DOHH2 (cell line): ENCODE measurements at regions not wholly inside any gene's neighbourhood (a gene's known extent, or its start where the extent isn't known, plus 50 kb on each side); places are given as distances from the start of the nearest gene placed in this dataset.

Experiments
- H3F3A ChIP-seq: fragments of 200-600 bp; sonication (generic), shearing (Covaris generic); 2 replicates; pipeline ENCODE4 v1.6.0; 2016; ENCODE audit warnings: antibody characterized with exemption, mild to moderate bottlenecking; ENCODE audit not compliant: control insufficient read depth, insufficient read depth
- H3K27ac ChIP-seq: fragments of 200-600 bp; sonication (generic); 2 replicates; pipeline ENCODE4 v1.5.1; 2014; ENCODE audit warnings: low read depth, mild to moderate bottlenecking, low read length, moderate library complexity
- H3K27me3 ChIP-seq: fragments of 200-600 bp; sonication (generic); 2 replicates; pipeline ENCODE4 v1.6.1; 2014; ENCODE audit warnings: mild to moderate bottlenecking, low read length, mixed read lengths; ENCODE audit not compliant: control insufficient read depth
- H3K36me3 ChIP-seq: fragments of 200-600 bp; sonication (generic); 2 replicates; pipeline ENCODE4 v1.6.1; 2014; ENCODE audit warnings: mild to moderate bottlenecking, low read length, moderate library complexity, mixed read lengths; ENCODE audit not compliant: control insufficient read depth
- H3K4me1 ChIP-seq: fragments of 200-600 bp; sonication (generic); 2 replicates; pipeline ENCODE4 v1.6.1; 2014; ENCODE audit warnings: mild to moderate bottlenecking, low read length, mixed read lengths; ENCODE audit not compliant: control insufficient read depth
- H3K4me2 ChIP-seq: fragments of 200-600 bp; sonication (generic); 2 replicates; pipeline ENCODE4 v1.6.0; 2014; ENCODE audit warnings: mild to moderate bottlenecking, low read length, moderate library complexity
- H3K4me3 ChIP-seq: fragments of 200-600 bp; sonication (generic); 2 replicates; pipeline ENCODE4 v1.5.1; 2014; ENCODE audit warnings: mild to moderate bottlenecking, low read length, mixed read lengths
- H3K79me2 ChIP-seq: fragments of 200-600 bp; sonication (generic); 2 replicates; pipeline ENCODE4 v1.6.1; 2014; ENCODE audit warnings: mild to moderate bottlenecking, low read length, mixed read lengths; ENCODE audit not compliant: control insufficient read depth
- H3K9me2 ChIP-seq: fragments of 200-600 bp; sonication (generic); replicated peaks from 2 replicates; pipeline ENCODE4 v1.6.1; 2014; ENCODE audit warnings: mild to moderate bottlenecking, low read length, mixed read lengths; ENCODE audit not compliant: control insufficient read depth
- H3K9me3 ChIP-seq: fragments of 200-600 bp; sonication (generic); 2 replicates; pipeline ENCODE4 v1.6.1; 2014; ENCODE audit warnings: antibody characterized with exemption, low read length, mixed read lengths; ENCODE audit not compliant: control insufficient read depth, insufficient read depth
- H4K20me1 ChIP-seq: fragments of 200-600 bp; sonication (generic); 2 replicates; pipeline ENCODE4 v1.6.0; 2014; ENCODE audit warnings: low read depth, mild to moderate bottlenecking, antibody characterized with exemption, low read length, moderate library complexity; ENCODE audit not compliant: control insufficient read depth, insufficient read depth
- EZH2phosphoT487 ChIP-seq: fragments of 200-600 bp; sonication (generic); IDR thresholded peaks from 2 replicates; pipeline ENCODE4 v1.6.1; 2017; ENCODE audit warnings: borderline replicate concordance, mild to moderate bottlenecking, antibody characterized with exemption, low read length, moderate library complexity, mixed read lengths
- TF ChIP-seq, protein P1 (sequence below): fragments of 200-600 bp; sonication (generic); IDR thresholded peaks from one replicate; pipeline ENCODE4 v1.5.1; 2014; ENCODE audit warnings: antibody characterized with exemption, mild to moderate bottlenecking, low read depth, low read length; ENCODE audit not compliant: poor library complexity, severe bottlenecking

GRCh38 chr10:63069318-63069717 is 63.8 kb upstream of the NRBF2 start:
- Histone ChIP-seq H4K20me1 (no peaks in the 10 kb centered on the region), H3K4me2 (no peak overlapping the region), H3K27ac (no peak overlapping the region), H3K9me3 (peaks cover 3% of the 10 kb centered on the region; the same call in 1 of the 2 replicates), H3K9me2 (no peaks in the 10 kb centered on the region), H3K4me1 (no peaks in the 10 kb centered on the region), H3K36me3 (no peaks in the 10 kb centered on the region), H3K27me3 (peaks cover 11% of the 10 kb centered on the region), H3K4me3 (no peak overlapping the region), H3F3A (no peaks in the 10 kb centered on the region), H3K79me2 (no peaks in the 10 kb centered on the region)
- no peak for TF ChIP-seq EZH2phosphoT487
- TF ChIP-seq, protein P1, sequence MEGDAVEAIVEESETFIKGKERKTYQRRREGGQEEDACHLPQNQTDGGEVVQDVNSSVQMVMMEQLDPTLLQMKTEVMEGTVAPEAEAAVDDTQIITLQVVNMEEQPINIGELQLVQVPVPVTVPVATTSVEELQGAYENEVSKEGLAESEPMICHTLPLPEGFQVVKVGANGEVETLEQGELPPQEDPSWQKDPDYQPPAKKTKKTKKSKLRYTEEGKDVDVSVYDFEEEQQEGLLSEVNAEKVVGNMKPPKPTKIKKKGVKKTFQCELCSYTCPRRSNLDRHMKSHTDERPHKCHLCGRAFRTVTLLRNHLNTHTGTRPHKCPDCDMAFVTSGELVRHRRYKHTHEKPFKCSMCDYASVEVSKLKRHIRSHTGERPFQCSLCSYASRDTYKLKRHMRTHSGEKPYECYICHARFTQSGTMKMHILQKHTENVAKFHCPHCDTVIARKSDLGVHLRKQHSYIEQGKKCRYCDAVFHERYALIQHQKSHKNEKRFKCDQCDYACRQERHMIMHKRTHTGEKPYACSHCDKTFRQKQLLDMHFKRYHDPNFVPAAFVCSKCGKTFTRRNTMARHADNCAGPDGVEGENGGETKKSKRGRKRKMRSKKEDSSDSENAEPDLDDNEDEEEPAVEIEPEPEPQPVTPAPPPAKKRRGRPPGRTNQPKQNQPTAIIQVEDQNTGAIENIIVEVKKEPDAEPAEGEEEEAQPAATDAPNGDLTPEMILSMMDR, result no peak

DNA sequence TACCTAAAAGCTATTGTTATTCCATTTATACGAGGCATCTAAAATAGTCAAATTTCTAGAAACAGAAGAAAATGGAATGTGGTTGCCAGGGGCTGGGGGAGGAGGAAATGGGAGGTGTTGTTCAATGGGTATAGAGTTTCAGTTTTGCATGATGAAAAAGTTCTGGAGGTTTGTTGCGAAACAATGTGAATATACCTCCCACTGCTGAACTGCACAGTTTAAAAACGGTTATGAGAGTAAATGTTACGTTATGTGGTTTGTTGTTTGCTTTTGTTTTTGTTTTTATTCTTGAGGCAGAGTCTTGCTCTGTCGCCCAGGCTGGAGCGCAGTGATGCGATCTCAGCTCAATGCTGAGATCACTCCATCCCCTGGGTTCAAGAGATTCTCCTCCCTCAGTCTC is 64.9 kb upstream of the NRBF2 start:
- H3K4me2 ChIP-seq, result no peak overlapping the region

GRCh38 chr10:63066606-63067005 is 66.5 kb upstream of the NRBF2 start:
- TF ChIP-seq, protein P1, result no peak
- no peak for TF ChIP-seq EZH2phosphoT487
- no peak overlapping the region for H3K4me3 ChIP-seq
- H3K4me1 ChIP-seq, result no peaks in the 10 kb centered on the region
- H3K27me3 ChIP-seq, result peaks cover 11% of the 10 kb centered on the region
- peaks cover 3% of the 10 kb centered on the region; the same call in 1 of the 2 replicates for H3K9me3 ChIP-seq
- H3K27ac ChIP-seq, result no peak overlapping the region
- H3F3A ChIP-seq, result no peaks in the 10 kb centered on the region
- H3K9me2 ChIP-seq, result no peaks in the 10 kb centered on the region
- no peak overlapping the region for H3K4me2 ChIP-seq
- H3K79me2 ChIP-seq, result no peaks in the 10 kb centered on the region
- no peaks in the 10 kb centered on the region for H4K20me1 ChIP-seq
- no peaks in the 10 kb centered on the region for H3K36me3 ChIP-seq

More for the DNA sequence above, 64.9 kb upstream of the NRBF2 start:
- H3F3A ChIP-seq, result no peaks in the 10 kb centered on the region
- H3K9me3 ChIP-seq, result peaks cover 3% of the 10 kb centered on the region; the same call in 1 of the 2 replicates
- H3K9me2 ChIP-seq, result no peaks in the 10 kb centered on the region
- H3K27ac ChIP-seq, result no peak overlapping the region
- no peak for TF ChIP-seq EZH2phosphoT487
- TF ChIP-seq, protein P1, result no peak
- H3K27me3 ChIP-seq, result peaks cover 11% of the 10 kb centered on the region
- H3K4me3 ChIP-seq, result no peak overlapping the region
- H3K4me1 ChIP-seq, result no peaks in the 10 kb centered on the region
- H4K20me1 ChIP-seq, result no peaks in the 10 kb centered on the region
- no peaks in the 10 kb centered on the region for H3K79me2 ChIP-seq
- no peaks in the 10 kb centered on the region for H3K36me3 ChIP-seq

- H3K4me2 ChIP-seq, result no peak overlapping the region
- H3K36me3 ChIP-seq, result no peaks in the 10 kb centered on the region
- no peaks in the 10 kb centered on the region for H4K20me1 ChIP-seq
- no peaks in the 10 kb centered on the region for H3F3A ChIP-seq
- H3K79me2 ChIP-seq, result no peaks in the 10 kb centered on the region
- TF ChIP-seq EZH2phosphoT487, result no peak
- TF ChIP-seq, protein P1, result no peak
- H3K9me3 ChIP-seq, result peaks cover 2% of the 10 kb centered on the region; the same call in 1 of the 2 replicates
- no peaks in the 10 kb centered on the region for H3K4me1 ChIP-seq
- peaks cover 10% of the 10 kb centered on the region for H3K27me3 ChIP-seq
- no peak overlapping the region for H3K27ac ChIP-seq
- H3K9me2 ChIP-seq, result no peaks in the 10 kb centered on the region
- H3K4me3 ChIP-seq, result no peak overlapping the region
Measured at GRCh38 chr10:63064706-63065105, 68.4 kb upstream of the NRBF2 start.
